ENCODE measurements at regions not wholly inside any gene's neighbourhood (a gene's known extent, or its start where the extent isn't known, plus 50 kb on each side); places are given as distances from the start of the nearest gene placed in this dataset.

DNA sequence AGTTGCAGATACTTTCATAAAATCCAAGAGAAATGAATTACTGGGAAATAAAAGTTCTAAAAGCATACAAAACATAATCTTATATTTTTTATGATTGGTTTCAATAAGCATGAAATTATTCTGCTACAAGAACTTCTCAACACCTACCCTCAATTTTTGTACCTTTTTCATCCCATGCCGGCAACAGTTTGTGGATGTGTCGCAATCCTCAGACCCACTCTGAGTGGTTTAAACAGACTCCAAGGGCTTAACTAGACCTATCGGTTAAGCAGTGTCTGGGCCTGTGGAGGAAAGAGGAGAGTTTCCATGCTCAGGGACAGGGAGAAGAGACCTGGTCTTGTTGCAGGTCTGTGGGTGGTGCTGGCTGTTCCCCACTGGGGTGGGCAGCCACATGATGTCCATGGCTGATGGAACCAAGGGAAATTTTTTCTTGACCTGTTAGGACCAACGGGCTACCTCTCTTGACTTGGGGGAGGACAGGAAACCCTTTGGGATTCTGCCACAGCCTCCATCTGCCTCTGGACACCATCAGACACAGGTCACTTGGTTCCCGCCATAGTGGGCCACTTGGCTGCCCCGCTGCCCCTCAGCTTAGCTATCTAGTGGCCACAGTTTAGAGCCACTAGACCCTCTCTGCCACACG lies 81.1 kb upstream of the CLDN14 start (continued):
- TF ChIP-seq, protein P1, sequence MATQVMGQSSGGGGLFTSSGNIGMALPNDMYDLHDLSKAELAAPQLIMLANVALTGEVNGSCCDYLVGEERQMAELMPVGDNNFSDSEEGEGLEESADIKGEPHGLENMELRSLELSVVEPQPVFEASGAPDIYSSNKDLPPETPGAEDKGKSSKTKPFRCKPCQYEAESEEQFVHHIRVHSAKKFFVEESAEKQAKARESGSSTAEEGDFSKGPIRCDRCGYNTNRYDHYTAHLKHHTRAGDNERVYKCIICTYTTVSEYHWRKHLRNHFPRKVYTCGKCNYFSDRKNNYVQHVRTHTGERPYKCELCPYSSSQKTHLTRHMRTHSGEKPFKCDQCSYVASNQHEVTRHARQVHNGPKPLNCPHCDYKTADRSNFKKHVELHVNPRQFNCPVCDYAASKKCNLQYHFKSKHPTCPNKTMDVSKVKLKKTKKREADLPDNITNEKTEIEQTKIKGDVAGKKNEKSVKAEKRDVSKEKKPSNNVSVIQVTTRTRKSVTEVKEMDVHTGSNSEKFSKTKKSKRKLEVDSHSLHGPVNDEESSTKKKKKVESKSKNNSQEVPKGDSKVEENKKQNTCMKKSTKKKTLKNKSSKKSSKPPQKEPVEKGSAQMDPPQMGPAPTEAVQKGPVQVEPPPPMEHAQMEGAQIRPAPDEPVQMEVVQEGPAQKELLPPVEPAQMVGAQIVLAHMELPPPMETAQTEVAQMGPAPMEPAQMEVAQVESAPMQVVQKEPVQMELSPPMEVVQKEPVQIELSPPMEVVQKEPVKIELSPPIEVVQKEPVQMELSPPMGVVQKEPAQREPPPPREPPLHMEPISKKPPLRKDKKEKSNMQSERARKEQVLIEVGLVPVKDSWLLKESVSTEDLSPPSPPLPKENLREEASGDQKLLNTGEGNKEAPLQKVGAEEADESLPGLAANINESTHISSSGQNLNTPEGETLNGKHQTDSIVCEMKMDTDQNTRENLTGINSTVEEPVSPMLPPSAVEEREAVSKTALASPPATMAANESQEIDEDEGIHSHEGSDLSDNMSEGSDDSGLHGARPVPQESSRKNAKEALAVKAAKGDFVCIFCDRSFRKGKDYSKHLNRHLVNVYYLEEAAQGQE (IDR thresholded peaks at IDR 0.05) = no peak
- TF ChIP-seq FOXA1 (IDR thresholded peaks at IDR 0.05) (no peak), JUND (IDR thresholded peaks at IDR 0.05) (no peak), RAD21 (IDR thresholded peaks at IDR 0.05) (no peak), SP1 (IDR thresholded peaks at IDR 0.05) (no peak)

GRCh38 chr21:36563341-36563926 lies 83.5 kb upstream of the CLDN14 start:
- Histone ChIP-seq H3K36me3 (ENCODE audit: control insufficient read depth in 4 of 4, insufficient read depth in 3 of 4, low read depth in 1 of 4, low read length in 3 of 4) (no peaks in the 10 kb centered on the region), H3K4me1 (ENCODE audit: control insufficient read depth in 4 of 4, insufficient read depth in 4 of 4, low read length in 3 of 4) (no peaks in the 10 kb centered on the region), H3K9me3 (ENCODE audit: control insufficient read depth in 4 of 4, low read length in 3 of 4) (no peaks in the 10 kb centered on the region), H3K27ac (ENCODE audit: low read depth in 1 of 2, low read length in 2 of 2) (no peak overlapping the region), H3K4me3 (ENCODE audit: low read depth in 1 of 3, low read length in 3 of 3) (no peak overlapping the region), H3K27me3 (ENCODE audit: control insufficient read depth in 4 of 4, insufficient read depth in 4 of 4, low read length in 3 of 4) (no peaks in the 10 kb centered on the region), H3K9ac (ENCODE audit: low read depth in 1 of 2, low read length in 2 of 2) (no peak overlapping the region)
- DNase-seq (ENCODE audit: low spot score) = no peak
- WGBS = 86% methylated on average over 12 of the region's 12 CpGs
- TF ChIP-seq RXRA (IDR thresholded peaks at IDR 0.05) (no peak), YY1 (IDR thresholded peaks at IDR 0.05) (no peak), EGR1 (IDR thresholded peaks at IDR 0.05; ENCODE audit: low read depth in 2 of 2) (no peak), FOXA2 (IDR thresholded peaks at IDR 0.05) (no peak), TAF1 (conservative IDR thresholded peaks at IDR 0.05) (no peak), JUND (IDR thresholded peaks at IDR 0.05) (no peak), HNF4A (conservative IDR thresholded peaks at IDR 0.05) (no peak), MAX (IDR thresholded peaks at IDR 0.05) (no peak), ZBTB33 (IDR thresholded peaks at IDR 0.05) (no peak), FOXA1 (IDR thresholded peaks at IDR 0.05) (no peak), SP1 (IDR thresholded peaks at IDR 0.05) (no peak), CTCF (IDR thresholded peaks at IDR 0.05; ENCODE audit: low read depth, low read length, missing input control) (no peak)
- TF ChIP-seq, protein P1 (IDR thresholded peaks at IDR 0.05) = no peak

All from liver (tissue), 8 donors.